ENCODE measurements at regions not wholly inside any gene's neighbourhood (a gene's known extent, or its start where the extent isn't known, plus 50 kb on each side); places are given as distances from the start of the nearest gene placed in this dataset.
A peak's percentile ranks its signal among the peaks of the same experiment; 100 is the strongest.
"Not testable (repeated sequence)": the region's sequence is repeated elsewhere in the genome, so short reads cannot be mapped to it uniquely, and the experiment has no call there.

DNA sequence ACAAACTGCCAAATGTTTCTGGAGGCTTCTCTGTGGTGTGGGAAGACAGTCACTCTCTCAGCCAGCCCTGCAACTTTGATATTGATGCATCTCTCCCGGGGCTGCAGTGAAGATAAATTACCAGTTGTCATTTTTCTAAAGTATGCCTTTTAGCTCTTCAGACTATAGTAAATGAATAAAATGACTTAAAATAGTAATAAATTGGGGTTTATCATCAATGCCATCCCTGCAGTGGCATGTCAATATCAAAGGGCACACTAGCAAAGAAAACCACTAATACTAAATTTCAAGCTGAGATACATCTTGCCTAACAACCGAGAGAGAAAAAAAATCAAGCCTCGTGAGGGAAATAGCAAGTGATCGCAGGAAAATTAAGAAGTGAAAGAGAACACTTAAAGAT, 749.5 kb upstream of the SLC39A10 start:
- no peak for DNase-seq

DNA sequence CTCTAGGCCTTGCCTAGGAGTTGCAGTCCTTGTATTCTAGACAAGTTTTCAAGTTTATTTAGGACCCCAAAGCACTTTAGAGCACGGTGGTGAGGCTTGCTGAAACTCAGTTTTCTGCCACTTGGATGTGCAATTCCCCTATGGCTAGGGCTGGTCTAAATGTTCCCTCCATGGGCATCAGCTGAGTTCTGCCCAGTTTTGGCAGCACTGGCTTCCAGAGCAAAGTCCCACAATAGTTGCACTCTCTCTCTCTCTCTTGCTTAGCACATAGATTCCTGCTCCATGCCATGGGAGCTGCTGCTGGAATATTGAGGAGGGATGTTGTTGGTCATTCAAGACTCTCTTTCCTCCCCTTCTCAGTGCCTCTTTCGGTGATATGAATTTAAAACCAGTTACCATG, 760.2 kb upstream of the SLC39A10 start:
- DNase-seq, result no peak

DNA sequence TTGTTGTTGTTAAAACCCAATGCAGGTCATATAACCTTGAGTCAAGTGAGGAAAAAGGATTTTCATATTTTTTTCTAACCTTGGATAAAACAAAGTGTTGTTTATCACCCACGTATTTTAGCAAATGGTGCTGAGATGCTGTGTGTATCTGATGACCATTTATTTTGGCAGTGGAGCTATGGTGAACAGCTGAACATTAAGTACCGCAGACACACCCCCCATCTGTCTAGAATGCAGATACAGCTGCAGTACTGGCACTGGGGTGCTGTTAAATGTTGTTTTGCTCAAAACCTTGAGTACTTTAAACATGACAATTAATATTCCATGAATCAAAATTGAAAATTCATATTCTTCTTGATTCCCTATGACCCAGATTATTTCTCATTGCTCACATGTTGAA, 773.3 kb upstream of the SLC39A10 start:
- peak; percentile 95 for DNase-seq

DNA sequence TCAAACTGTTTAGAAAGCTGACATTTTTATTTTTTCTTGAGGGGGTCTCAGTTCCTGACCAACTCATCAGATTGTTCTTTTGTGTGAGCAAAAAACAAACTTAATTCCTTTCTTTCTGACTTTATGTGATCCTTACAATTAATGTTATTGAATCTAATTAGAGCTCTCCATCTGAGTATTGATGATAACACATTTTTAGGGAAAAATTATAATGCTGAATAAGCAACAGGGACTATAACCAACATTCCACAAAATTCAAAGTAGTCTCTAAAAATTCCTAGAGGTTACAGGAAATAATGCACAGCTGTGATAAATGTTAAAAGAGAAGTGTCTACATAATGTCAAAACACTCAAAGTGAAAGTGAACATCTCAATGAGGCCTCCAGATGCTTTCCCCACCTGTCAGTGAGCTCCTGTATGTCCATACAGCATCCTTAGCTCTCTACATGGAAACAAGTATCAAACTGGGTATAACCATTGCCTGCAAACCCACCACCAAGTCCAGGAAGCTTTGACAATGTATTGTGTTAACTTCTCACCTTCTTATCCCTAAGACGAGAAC, 786.0 kb upstream of the SLC39A10 start:
- peak; percentile 25 for DNase-seq

DNA sequence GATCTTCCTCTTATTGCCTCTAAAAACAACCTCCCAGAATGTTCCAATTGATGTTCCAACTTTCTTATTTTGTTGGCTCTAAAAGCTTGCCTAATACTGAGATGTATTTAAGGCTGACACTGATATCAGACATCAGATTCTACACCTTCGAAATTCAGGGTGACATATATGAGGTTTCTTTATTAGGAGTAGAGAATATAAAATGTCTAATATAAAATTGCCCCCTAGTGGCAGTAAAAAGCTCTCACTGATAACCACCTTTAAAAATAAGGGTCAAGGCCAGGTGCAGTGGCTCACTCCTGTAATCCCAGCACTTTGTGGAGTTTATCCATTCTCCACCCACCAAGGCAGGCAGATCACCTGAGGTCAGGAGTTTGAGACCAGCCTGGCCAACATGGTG, 789.7 kb upstream of the SLC39A10 start:
- DNase-seq, result peak; percentile 26

DNA sequence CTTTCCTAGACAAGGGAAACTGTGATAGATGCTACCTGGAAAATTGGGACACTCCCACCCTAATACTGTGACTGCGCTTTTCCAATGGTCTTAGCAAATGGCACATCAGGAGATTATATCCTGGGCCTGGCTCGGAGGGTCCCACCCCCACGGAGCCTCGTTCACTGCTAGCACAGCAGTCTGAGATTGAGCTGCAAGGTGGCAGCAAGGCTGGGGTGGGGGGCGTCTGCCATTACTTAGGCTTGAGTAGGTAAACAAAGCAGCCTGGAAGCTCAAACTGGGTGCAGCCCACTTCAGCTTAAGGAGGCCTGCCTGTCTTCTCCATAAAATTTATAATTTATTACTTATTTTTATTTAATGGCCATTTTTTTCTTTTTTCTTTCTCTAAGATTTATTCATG, 802.1 kb upstream of the SLC39A10 start:
- no peak for DNase-seq

DNA sequence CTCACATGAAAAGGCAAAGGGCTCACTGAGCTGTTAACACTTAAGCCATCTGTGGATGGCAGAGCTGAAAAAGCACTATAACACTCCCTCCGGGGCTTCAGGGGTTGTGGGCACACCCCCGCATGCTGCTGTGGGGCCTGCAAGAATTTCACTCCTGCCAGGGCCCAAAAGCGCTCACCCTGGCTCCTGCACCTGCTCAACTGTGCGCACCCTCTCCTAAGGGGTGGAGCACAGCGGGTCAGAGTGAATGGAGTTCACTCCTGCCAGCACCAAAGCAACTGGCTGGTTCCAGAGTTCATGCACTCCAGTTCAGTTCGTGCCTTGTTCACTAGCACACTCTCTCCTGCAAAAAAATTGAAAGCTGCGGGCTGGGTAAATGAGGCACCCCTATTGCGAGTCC, 814.2 kb upstream of the SLC39A10 start:
- DNase-seq, result no peak

DNA sequence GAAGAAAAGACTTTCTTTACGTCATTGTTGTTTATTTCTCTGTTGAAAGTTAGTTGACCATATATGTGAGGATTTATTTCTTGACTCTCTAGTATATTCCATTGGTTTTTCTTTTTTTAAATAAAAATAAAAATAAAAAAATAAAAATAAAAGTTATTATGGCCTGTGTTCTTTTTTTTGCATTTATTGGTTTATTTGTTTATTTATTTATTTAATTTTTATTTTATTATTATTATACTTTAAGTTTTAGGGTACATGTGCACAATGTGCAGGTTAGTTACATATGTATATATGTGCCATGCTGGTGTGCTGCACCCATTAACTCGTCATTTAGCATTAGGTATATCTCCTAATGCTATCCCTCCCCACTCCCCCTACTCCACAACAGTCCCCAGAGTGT, 822.7 kb upstream of the SLC39A10 start:
- DNase-seq, result not testable (repeated sequence)

DNA sequence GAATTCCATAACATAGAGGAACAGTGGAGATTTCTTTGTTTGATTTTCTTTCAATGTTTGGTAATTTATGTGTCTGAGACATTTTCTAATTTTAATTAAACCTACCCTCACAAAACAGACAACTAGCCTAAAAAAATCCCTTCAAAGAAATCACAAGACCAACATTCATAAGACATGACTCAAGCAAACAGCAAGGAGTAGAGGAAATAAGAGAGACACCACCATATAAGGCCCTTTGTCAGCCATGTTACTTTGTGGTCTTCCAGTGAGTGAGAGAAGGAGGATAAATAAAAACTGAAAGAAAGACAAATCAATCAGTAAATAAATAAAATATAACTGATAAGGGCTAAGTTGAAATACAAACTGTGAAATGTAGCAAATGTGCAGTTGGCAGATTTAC, 830.8 kb upstream of the SLC39A10 start:
- no peak for DNase-seq

DNA sequence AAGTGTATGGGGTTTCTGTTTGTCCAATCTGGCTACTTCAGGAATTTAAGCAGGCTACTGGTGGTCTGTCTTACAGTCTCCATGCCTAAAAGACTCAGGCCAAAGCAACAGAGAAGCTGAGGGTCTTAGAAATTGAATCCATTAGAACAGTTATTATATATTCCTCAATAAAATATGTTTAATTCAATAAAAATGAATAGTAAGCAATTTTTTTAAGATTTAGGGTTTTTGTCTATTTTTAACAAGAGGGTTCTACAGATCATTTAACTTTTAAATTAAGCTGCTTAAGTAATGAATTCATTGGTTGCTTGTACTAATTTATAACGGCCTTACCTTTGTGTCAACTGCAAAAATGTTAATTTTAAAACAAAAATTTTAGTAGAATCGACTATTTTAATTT, 832.6 kb upstream of the SLC39A10 start:
- no peak for DNase-seq

DNA sequence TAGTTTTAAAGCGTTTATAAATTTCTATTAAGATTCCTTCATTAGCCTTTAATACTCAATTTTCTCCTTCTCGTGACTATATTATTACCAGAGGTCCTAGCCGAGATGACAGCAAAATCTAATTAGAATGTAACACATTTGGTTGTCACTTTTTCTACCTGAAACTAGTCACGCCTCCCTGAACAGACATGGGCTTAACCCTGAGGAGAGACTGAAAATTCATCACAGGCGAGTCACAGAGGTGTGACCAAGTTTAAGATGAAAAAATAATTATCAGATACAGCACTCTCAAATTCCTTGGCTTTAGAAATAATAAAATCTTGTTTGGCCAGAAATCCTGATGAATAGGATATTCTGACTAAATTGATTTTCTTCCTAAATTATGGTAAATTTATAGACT, 834.4 kb upstream of the SLC39A10 start:
- no peak for DNase-seq

DNA sequence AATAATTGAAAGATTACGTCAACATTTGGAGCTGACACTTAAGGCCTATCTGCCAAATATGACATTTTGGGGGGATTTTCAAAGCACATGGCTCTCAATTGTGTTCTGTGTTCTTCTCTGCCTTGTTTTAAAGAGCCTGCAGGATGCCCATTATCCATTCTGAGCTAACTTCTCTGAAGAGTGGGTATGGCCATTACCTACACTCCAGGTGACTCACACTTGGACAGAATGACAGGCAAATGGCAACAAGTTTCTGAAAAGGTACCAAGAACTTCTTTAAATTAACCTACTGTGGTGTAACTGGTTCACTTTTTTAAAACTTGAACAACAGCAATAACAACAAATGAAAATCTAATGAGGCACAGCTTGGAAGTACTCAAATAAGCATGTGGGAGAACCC, 834.9 kb upstream of the SLC39A10 start:
- DNase-seq, result no peak

DNA sequence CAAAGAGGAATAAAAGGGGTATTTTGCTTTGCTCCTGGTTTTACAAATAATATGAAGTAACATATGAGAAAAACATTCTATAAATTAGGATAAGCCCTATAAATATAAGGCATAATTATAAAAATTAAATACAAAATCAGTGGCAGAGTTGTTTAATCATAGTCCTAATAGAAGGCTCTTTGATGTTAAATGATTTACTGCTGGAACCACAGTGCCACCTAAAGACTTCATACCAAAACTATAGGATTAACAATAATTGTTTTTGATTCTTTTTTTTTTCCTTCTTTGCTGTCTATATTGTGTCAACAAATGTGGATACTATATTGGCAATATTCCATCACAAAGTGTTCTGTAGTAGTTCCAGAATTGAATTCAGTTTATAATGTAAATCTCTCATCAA, 837.7 kb upstream of the SLC39A10 start:
- peak; percentile 75 for DNase-seq

DNA sequence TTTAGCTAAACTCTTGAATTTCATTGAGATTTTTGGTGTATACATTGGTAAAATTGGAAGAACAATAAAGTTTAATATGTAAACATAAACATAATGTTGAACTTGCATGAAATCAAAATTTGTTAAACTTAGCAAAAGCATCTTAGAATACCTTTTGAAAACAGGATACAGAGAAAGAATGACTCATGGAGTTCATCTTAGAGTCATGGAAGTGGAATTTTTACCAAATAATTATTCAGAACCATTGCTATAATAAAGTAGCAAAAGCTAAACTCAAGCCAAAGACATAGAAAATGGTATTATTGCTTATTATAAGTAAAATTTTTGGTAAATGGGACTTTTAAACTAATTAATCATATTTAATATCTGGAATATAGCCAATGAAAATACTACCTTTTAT, 841.6 kb upstream of the SLC39A10 start:
- no peak for DNase-seq

DNA sequence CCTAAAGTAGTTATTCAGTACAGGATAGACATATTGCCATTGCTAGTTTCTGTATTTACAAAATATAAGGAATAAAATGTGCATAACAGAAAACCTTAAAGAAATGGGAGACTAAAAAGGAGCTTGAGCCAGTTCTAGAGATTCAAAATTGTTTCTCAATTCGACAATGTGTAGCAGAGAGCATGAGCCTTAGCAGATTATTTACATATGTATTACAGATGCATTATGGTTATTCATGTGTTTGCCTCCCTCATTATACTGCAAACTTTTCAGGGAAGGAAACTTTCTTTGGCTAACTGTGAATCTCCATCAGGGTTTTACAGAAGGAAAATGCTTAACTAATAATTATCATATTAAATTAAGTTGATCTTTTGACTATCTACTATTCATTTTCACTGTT, 854.4 kb upstream of the SLC39A10 start:
- DNase-seq, result no peak

DNA sequence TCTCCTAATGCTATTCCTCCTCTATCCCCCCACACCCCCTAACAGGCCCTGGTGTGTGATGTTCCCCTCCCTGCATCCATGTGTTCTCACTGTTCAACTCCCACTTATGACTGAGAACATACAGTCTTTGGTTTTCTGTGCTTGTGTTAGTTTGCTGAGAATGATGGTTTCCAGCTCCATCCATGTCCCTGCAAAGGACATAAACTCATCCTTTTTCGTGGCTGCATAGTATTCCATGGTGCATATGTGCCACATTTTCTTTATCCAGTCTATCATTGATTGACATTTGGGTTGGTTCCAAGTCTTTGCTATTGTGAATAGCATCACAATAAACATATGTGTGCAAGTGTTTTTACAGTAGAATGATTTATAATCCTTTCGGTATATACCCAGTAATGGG, 870.0 kb upstream of the SLC39A10 start:
- DNase-seq, result not testable (repeated sequence)

DNA sequence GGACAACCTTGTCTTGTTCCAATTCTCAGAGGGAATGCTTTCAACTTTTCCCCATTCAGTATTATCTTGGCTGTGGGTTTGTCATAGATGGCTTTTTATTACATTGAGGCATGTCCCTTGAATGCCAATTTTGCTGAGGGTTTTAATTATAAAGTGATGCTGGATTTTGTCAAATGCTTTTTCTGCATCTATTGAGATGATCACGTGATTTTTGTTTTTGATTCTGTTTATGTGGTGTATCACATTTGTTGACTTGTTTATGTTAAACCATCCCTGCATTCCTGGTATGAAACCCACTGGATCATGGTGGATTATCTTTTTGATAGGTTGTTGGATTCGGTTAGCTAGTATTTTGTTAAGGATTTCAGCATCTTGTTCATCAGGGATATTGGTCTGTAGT, 885.6 kb upstream of the SLC39A10 start:
- not testable (repeated sequence) for DNase-seq

DNA sequence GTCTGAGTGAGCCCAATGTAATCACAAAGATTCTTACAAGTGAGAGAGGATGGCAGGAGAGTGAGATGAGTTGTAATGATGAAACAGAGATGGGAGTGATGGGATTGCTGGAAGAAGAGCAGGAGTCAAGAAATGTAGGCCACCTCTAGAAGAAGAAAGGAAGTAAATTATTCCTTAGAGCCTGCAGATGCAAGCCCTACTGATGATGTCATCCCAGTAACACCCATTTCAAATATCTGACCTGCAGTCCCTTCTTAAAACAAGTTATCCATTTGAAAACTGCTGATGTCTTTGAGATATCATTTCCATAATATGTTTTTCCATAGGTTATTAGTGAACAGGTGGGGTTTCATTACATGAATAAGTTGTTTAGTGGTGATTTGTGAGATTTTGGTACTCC, 888.0 kb upstream of the SLC39A10 start:
- no peak for DNase-seq

DNA sequence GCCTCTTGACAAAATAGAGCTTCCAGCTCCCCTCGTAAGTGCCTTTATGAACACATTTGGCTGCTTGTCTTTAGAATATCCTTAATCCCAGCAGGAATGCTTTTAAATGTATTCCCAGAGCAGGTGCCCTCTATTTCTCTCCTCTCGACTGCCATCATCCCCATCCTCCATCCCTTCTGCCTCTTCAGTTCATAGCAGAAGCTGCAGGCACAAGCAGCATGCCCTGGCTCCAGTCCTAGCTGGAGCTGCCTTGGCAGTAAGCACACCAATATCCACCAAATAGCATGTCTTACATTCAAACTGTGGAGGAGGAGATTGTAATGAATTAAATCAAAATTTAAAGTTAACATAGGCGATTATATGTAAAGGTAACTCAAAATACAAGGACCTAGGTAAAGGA, 891.3 kb upstream of the SLC39A10 start:
- DNase-seq, result peak; percentile 24

DNA sequence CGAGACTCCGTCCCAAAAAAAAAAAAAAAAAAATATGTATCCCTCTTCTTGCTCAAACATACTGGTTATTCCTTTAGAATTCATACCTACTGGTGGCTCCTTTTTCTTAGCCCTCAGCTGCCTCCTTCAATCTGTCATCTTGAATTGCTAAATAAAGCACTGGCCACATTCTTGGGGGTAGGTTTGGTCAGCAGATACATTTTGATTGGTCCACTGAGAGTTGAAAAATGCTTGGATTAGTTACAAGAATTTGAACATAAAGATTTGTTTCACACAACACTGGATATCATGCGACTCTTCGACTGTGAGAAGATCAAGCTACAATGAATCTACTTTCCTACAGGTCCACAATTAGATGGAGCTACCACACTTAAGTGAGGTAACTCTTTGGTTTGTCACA, 906.1 kb upstream of the SLC39A10 start:
- DNase-seq, result no peak

DNA sequence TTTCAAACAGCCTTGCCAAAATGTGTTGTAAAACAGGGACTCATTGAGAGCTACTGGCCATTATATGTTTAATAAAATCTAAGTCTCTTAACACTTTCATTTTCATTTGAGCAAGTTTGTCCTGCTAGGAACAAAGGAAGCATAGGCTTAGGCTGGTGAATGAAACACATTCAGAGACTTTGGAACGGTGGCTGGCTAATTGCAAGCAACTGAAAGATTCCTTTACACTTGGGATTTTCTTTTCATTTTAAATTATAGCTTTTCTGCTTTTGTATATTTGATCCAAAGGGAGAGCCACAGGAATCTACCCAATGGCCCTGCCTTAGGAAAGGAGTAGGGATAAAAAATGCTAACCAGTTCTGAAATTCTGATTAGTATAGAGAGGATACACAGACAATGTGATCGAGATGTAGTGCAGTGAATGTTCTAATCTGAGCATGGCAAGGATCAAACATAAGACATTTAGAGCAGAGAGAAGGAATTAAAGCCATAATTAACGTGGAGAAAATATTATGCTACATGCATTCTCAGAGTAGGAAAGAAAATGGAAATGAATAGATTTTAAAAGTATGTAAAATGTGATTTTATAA, 911.4 kb upstream of the SLC39A10 start:
- no peak for DNase-seq

DNA sequence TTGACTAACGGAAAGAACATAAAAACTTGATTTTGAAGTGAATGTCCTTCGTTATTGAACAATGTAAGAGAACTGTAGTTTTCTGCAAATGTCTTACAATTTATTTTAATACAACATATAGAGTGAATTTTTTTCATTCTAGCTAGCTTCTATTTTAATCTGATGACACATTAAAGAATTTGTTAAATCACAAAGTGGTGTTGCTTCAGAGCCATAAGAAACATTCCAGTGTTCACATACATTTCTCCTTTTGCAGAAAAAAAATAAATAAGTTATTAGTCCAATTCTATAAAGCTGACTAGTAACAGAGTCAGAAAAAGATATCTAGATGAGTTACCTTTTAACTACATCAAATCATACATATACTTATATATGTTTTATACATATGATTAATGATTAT, 914.3 kb upstream of the SLC39A10 start:
- DNase-seq, result no peak

DNA sequence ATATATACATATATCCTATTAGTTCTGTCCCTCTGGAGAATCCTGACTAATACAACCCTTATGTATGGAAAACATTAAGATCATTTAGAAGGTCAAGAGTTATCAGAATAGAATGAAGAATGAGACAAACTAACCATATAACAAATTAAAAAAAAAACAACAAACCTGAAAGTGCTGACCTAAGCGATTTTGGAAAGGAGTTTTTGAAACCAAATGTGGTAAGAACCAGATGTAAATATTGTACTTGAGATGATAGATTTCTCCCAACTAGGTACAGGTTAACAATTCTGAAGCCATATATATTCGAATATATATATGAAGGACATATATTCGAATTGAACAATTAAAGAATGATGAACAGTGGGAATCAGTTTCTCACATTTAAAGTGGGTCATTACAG, 917.8 kb upstream of the SLC39A10 start:
- no peak for DNase-seq

DNA sequence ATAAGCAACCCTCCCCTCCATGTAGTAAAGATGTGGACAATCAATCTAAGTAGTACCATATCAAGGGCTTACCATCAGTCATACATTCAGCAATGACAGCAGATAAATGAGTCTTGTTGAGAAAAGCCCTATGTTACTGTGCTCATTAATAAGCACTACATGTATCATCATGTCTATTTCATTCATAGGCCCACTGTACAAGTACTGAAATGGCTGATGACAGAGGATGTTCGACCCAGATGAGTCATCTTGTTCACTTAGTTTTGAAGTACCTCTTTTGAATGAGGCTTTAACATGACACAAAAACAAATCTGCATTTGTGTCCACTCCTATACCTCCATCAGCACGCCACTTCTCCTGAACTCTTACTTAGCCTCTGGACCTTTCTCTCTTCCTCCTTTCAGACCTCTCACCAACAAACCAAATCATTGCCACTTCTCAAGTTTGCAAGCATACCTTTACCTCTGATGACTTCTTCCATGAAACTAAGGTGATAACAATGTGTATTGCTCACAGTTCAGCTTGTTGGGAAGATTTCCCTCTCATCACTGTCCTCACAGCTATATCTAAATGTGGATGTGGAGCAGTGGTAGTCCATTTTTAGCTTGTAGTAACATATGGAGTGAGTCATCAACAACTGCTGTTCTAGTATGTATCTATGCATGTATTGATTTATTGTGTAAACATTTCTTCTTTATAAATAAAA, 921.0 kb upstream of the SLC39A10 start:
- no peak for DNase-seq

DNA sequence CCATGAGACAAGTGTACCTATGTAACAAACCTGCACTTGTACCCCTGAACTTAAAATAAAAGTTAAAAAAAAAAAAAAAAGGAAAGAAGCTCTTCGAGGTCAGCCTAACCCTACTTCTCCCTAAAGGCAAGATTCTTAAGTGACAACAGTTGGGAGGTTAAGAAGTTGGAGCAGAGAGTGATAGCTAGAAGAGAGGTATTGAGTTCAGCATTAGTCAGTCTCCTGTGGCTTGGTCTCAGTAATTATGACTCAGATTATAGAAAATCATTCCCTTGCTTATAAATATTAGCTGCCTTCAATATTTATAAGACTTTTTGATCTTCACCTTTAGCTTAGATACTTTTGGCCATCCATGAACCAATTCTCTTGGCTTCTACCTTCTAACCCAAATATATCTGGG, 926.8 kb upstream of the SLC39A10 start:
- no peak for DNase-seq

Data from NCI-H1694 treated with DMSO at 0.1 percent for 48 hours (cell line).